Karpas-422 (cell line): ENCODE measurements at regions not wholly inside any gene's neighbourhood (a gene's known extent, or its start where the extent isn't known, plus 50 kb on each side); places are given as distances from the start of the nearest gene placed in this dataset.
A peak's percentile ranks its signal among the peaks of the same experiment; 100 is the strongest.

Experiments used
- DNase-seq: peaks from one replicate; pipeline ENCODE4 v3.0.0-alpha.2; 2015
- H2AFZ ChIP-seq: fragments of 200-600 bp; sonication (generic); 2 replicates; pipeline ENCODE4 v1.6.1; 2014; ENCODE audit warnings: antibody characterized with exemption, low read length, mixed read lengths
- H3K27ac ChIP-seq: fragments of 200-600 bp; sonication (generic); 2 replicates; pipeline ENCODE4 v1.5.1; 2014; ENCODE audit warnings: mild to moderate bottlenecking, low read length, moderate library complexity
- H3K27me3 ChIP-seq: fragments of 200-600 bp; sonication (generic); 2 replicates; pipeline ENCODE4 v1.6.1; 2014; ENCODE audit warnings: low read length, mixed read lengths
- H3K36me3 ChIP-seq: fragments of 200-600 bp; sonication (generic); 2 replicates; pipeline ENCODE4 v1.6.1; 2014; ENCODE audit warnings: low read length, mixed read lengths; ENCODE audit not compliant: insufficient read depth
- H3K4me1 ChIP-seq: fragments of 200-600 bp; sonication (generic); 2 replicates; pipeline ENCODE4 v1.6.1; 2014; ENCODE audit warnings: mild to moderate bottlenecking, low read length, mixed read lengths
- H3K4me2 ChIP-seq: fragments of 200-600 bp; sonication (generic); 2 replicates; pipeline ENCODE4 v1.6.1; 2014; ENCODE audit warnings: low read length, low read depth, mild to moderate bottlenecking; ENCODE audit not compliant: poor library complexity, severe bottlenecking
- H3K4me3 ChIP-seq: fragments of 200-600 bp; sonication (generic); 2 replicates; pipeline ENCODE4 v1.5.1; 2014; ENCODE audit warnings: mild to moderate bottlenecking, antibody characterized with exemption, low read length, mixed read lengths
- H3K79me2 ChIP-seq: fragments of 200-600 bp; sonication (generic); 2 replicates; pipeline ENCODE4 v1.6.1; 2014; ENCODE audit warnings: mild to moderate bottlenecking, low read length, mixed read lengths
- H3K9ac ChIP-seq: fragments of 200-600 bp; sonication (generic); 2 replicates; pipeline ENCODE4 v1.6.0; 2014; ENCODE audit warnings: low read length
- H3K9me2 ChIP-seq: fragments of 200-600 bp; sonication (generic), shearing (Covaris generic); replicated peaks from 2 replicates; pipeline ENCODE4 v1.6.0; 2014; ENCODE audit warnings: mild to moderate bottlenecking, low read length, moderate library complexity; ENCODE audit not compliant: insufficient read depth
- H3K9me3 ChIP-seq: fragments of 300-700, 200-600 bp; sonication (generic); 2 replicates; pipeline ENCODE4 v1.6.1; 2014; ENCODE audit warnings: low read length, mixed read lengths
- H4K20me1 ChIP-seq: fragments of 200-600 bp; sonication (generic); 2 replicates; pipeline ENCODE4 v1.6.1; 2014; ENCODE audit warnings: mild to moderate bottlenecking, antibody characterized with exemption, low read length, low read depth; ENCODE audit not compliant: insufficient read depth

DNA sequence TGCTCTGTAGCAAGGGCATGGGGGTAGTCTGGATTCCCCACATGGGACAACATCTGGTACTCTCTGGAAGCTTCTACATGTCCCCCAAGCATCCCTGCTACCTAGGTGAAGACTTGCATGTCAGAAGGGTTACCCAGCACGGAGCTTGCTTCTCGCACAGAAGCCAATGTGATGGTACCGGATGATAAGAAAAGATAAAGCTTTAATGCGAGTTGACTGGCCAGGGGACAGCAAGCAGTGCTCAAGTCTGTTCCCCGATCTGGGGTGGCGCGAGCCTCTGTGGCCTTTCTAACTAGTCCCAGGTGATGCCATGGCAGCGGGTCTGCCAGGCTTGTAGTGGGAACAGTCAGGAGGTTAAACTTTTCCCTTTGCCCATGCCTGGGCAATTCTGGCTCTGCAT is 70.0 kb upstream of the TIAM2 start:
- H2AFZ ChIP-seq, result no peak overlapping the region
- H4K20me1 ChIP-seq, result peaks cover 16% of the 10 kb centered on the region
- H3K4me3 ChIP-seq, result no peak overlapping the region
- DNase-seq, result no peak
- H3K4me2 ChIP-seq, result no peak overlapping the region
- H3K9me2 ChIP-seq, result no peaks in the 10 kb centered on the region
- H3K9me3 ChIP-seq, result no peaks in the 10 kb centered on the region
- no peaks in the 10 kb centered on the region for H3K36me3 ChIP-seq
- no peaks in the 10 kb centered on the region for H3K27me3 ChIP-seq
- H3K27ac ChIP-seq, result no peak overlapping the region
- peaks cover 8% of the 10 kb centered on the region for H3K4me1 ChIP-seq
- H3K9ac ChIP-seq, result no peak overlapping the region
- no peaks in the 10 kb centered on the region for H3K79me2 ChIP-seq

DNA sequence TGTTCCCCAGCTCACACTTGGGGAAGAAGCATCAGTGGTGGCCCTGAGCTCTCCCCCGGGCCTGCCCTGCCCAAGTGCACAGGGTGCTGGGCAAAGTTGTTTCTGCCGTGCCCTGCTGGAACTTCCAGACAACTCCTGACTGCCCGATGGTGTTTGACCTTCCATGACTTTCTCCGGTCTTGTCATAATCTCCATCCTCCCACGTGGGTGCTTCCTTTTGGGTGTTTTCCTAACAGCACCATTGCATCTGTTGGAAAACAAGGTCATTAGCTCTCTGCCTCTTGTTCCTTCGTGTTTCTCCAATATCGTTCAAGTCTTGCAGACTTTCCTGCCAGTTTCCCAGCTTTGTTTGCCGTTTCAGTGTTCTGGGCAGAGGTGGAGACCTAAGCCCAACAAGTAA is 68.7 kb upstream of the TIAM2 start:
- no peak overlapping the region for H2AFZ ChIP-seq
- H3K9me2 ChIP-seq, result no peaks in the 10 kb centered on the region
- H3K36me3 ChIP-seq, result no peaks in the 10 kb centered on the region
- H3K4me3 ChIP-seq, result no peak overlapping the region
- peaks cover 6% of the 10 kb centered on the region for H3K4me1 ChIP-seq
- no peak overlapping the region for H3K9ac ChIP-seq
- H3K4me2 ChIP-seq, result no peak overlapping the region
- H3K9me3 ChIP-seq, result no peaks in the 10 kb centered on the region
- no peaks in the 10 kb centered on the region for H3K27me3 ChIP-seq
- DNase-seq, result no peak
- no peaks in the 10 kb centered on the region for H3K79me2 ChIP-seq
- H3K27ac ChIP-seq, result no peak overlapping the region
- peaks cover 16% of the 10 kb centered on the region for H4K20me1 ChIP-seq

DNA sequence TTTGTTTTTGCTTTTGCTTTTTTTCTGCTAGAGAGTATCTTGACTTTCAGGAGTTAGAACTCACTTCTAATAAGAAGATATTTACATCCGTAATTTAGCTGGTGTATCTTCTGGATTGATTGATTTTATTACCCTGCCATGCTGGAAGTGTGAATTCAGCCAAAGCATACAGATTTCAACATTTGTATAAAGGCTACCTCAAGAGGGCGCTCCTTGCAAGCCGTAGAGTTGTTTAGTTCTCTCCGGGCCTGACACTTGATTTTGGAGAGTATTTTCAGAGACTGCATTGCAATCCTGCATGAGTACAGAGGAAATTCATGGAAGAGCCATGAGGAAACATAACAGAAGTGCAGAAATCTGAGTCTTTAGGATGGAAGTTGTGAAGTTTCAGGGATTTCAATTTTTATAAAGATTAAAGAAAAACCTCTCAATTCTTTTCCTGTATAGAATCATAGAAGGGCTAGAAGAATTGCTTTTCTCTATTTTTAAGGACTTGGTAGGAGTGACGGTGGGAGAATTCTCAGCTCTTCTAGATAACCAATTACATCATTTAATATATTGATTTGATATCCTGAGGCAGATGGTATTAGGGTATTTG is 66.7 kb upstream of the TIAM2 start:
- peak; percentile 90 for DNase-seq
- Histone ChIP-seq H3K27me3 (no peaks in the 10 kb centered on the region), H3K27ac (no peak overlapping the region), H3K9me2 (no peaks in the 10 kb centered on the region), H4K20me1 (peaks cover 11% of the 10 kb centered on the region; the same call in 1 of the 2 replicates), H3K4me3 (no peak overlapping the region), H3K4me1 (peaks cover 16% of the 10 kb centered on the region), H3K9ac (no peak overlapping the region), H2AFZ (no peak overlapping the region), H3K9me3 (no peaks in the 10 kb centered on the region), H3K4me2 (no peak overlapping the region), H3K36me3 (no peaks in the 10 kb centered on the region), H3K79me2 (no peaks in the 10 kb centered on the region)

DNA sequence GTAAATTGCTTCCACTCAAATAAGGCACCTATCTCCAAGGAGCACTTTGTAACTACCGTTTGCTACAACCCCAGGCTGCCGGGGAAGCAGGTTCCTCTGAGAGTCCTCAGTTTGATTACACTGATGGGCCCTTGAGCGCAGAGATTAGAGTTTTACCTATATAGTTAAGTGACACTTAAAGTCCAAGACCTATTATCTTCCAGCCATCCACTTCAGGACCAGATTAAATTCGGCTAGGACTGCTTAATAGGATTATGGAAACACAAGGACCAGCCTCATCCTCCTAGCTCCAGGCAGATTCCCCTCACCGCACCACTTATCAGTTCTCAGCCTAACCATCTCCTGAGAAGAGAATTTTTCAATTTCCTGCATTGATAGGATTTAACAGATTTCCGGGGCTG is 64.7 kb upstream of the TIAM2 start:
- Histone ChIP-seq H4K20me1 (peaks cover under 1% of the 10 kb centered on the region; the same call in 1 of the 2 replicates), H3K4me1 (peaks cover 16% of the 10 kb centered on the region), H3K9me2 (no peaks in the 10 kb centered on the region), H3K4me2 (no peak overlapping the region), H3K27ac (no peak overlapping the region), H3K27me3 (no peaks in the 10 kb centered on the region), H3K9ac (no peak overlapping the region), H3K9me3 (no peaks in the 10 kb centered on the region), H3K4me3 (no peak overlapping the region), H3K79me2 (no peaks in the 10 kb centered on the region; the same call in 1 of the 2 replicates), H3K36me3 (no peaks in the 10 kb centered on the region), H2AFZ (no peak overlapping the region)
- DNase-seq, result no peak

DNA sequence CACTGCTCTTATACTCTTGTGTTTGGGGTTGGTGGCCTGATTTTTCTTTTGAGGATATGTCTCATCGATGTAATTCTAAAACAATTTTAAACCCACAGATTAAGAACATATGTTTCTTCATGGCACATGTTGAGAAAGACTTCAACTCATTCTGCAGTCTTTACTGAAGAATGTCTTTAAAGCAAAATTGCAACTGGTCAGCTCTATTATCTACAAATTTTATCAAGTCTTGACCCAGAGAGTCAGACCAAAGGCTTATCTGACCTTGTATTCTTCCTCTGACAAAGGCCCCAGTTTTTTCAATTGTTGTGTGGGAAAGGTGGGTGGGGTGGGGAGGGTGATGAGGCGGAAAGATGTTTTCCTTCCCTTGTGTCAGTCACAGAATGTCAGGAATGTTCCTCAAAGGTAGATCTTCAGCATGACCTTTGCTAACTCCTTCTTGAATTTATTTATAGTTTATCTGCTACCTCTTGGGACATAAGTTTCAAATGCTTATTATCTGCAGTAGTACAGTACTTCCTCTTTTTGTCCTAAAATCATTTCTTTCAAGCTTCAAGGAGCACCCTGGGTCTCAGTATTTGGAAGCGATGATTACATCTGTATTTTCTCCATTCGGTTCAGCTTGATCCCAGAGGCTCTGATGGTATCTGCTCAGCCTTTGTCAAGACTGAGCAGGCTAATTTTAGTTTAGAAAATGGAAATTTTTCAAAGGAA is 63.2 kb upstream of the TIAM2 start:
- no peaks in the 10 kb centered on the region for H3K27me3 ChIP-seq
- H3K9me2 ChIP-seq, result no peaks in the 10 kb centered on the region
- peaks cover 16% of the 10 kb centered on the region for H3K4me1 ChIP-seq
- H4K20me1 ChIP-seq, result no peaks in the 10 kb centered on the region; the same call in 1 of the 2 replicates
- peak; percentile 52 for DNase-seq
- peak overlapping the region; percentile 48 for H3K4me2 ChIP-seq
- no peak overlapping the region for H3K27ac ChIP-seq
- no peaks in the 10 kb centered on the region; the same call in 1 of the 2 replicates for H3K79me2 ChIP-seq
- H3K36me3 ChIP-seq, result no peaks in the 10 kb centered on the region
- no peaks in the 10 kb centered on the region for H3K9me3 ChIP-seq
- H3K9ac ChIP-seq, result no peak overlapping the region
- H3K4me3 ChIP-seq, result no peak overlapping the region
- no peak overlapping the region for H2AFZ ChIP-seq

DNA sequence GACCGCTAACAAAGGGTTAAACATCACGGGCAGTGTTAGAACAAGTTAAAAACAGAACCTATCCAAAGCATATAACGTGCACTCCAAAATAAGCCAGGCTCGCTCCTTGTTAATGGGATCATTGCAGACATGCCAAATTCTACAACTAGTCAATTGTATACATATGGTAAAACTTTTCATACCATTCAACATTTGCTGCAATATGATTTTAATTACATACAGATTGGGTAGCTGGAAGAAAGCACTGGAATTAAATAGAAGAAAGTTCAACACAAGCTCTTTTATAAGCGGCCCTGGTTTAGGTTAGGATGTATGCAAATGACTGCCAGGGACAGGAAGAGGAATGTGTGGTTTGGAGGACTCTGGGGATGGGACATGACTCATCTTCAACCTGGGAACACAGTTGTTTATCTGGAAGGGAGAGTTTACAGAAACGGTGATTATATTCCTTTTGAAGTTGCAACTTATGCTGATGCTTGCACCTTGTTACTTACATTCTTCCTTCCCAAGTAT is 62.5 kb upstream of the TIAM2 start:
- H3K4me2 ChIP-seq, result peak overlapping the region; percentile 48
- no peak overlapping the region for H2AFZ ChIP-seq
- no peaks in the 10 kb centered on the region for H3K27me3 ChIP-seq
- peaks cover 16% of the 10 kb centered on the region for H3K4me1 ChIP-seq
- no peak overlapping the region for H3K9ac ChIP-seq
- H3K79me2 ChIP-seq, result no peaks in the 10 kb centered on the region; the same call in 1 of the 2 replicates
- H3K36me3 ChIP-seq, result no peaks in the 10 kb centered on the region
- H3K9me3 ChIP-seq, result no peaks in the 10 kb centered on the region
- no peak overlapping the region for H3K4me3 ChIP-seq
- no peak overlapping the region for H3K27ac ChIP-seq
- DNase-seq, result no peak
- H3K9me2 ChIP-seq, result no peaks in the 10 kb centered on the region
- no peaks in the 10 kb centered on the region; the same call in 1 of the 2 replicates for H4K20me1 ChIP-seq

DNA sequence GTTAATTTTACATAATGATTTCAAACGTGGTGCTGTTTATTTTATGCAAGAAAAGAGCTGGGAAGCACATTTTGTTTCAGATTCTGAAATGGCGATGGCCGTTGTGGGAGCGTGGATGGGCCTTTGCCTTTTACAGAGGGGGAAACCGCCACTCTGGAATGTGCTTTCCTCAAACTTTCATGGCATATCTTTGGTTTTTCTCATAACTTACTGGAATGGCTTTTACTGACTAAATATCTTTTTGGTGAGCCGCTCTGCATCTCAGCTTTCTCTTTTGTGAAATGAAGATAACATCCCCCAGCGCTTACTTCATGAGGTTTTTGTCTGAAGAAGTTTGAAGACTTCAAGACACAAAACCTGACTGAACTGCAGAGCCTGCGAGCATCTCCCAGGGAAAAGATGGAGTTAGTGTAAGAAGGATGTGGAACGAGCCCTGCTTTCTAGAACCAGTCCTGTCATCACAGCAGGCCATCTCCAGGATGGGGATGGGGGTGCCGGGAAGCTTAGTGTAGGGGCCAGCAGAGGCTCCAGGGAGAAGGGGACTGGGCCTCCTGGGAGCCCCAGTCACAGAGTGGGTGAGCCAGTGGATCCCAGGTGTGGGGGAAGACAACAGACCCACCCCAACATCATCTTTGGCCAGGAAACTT is 61.8 kb upstream of the TIAM2 start:
- Histone ChIP-seq H3K27me3 (no peaks in the 10 kb centered on the region), H3K4me2 (no peak overlapping the region), H3K36me3 (no peaks in the 10 kb centered on the region), H3K9me3 (no peaks in the 10 kb centered on the region), H3K4me3 (no peak overlapping the region), H3K27ac (no peak overlapping the region), H4K20me1 (no peaks in the 10 kb centered on the region; the same call in 1 of the 2 replicates), H3K4me1 (peaks cover 16% of the 10 kb centered on the region), H3K9ac (no peak overlapping the region), H3K9me2 (no peaks in the 10 kb centered on the region), H2AFZ (no peak overlapping the region), H3K79me2 (no peaks in the 10 kb centered on the region; the same call in 1 of the 2 replicates)
- no peak for DNase-seq
